ENCODE measurements at regions not wholly inside any gene's neighbourhood (a gene's known extent, or its start where the extent isn't known, plus 50 kb on each side); places are given as distances from the start of the nearest gene placed in this dataset.

DNA sequence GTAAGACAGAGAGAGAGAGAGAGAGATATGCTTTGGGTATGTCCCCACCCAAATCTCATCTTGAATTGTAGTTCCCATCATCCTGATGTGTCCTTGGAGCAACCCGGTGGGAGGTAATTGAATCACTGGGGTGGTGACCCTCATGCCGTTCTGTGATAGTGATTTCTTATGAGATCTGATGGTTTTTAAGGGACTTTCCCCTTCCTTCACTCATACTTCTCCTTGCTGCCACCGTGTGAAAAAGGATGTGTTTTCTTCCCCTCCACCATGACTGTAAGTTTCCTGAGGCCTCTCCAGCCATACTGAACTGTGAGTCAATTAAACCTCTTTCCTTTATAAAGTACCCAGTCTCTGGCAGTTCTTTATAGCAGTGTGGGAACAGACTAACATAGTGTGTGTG, 60.3 kb downstream of the EOMES start:
- Histone ChIP-seq H3K9me3 (ENCODE audit: insufficient read depth, low read depth, low read length) (no peaks in the 10 kb centered on the region), H3K79me2 (ENCODE audit: insufficient read depth, low read length) (no peaks in the 10 kb centered on the region), H3K9ac (ENCODE audit: low read depth, low read length, poor library complexity, severe bottlenecking) (no peak overlapping the region), H3K9me2 (replicated peaks; ENCODE audit: low read depth, low read length) (no peaks in the 10 kb centered on the region), H3K4me2 (ENCODE audit: low read depth, low read length, poor library complexity, severe bottlenecking) (no peak overlapping the region), H3K4me1 (ENCODE audit: insufficient read depth, low read length, poor library complexity, severe bottlenecking) (no peaks in the 10 kb centered on the region), H4K20me1 (ENCODE audit: insufficient read depth, low read length, poor library complexity, severe bottlenecking) (no peaks in the 10 kb centered on the region), H3K27me3 (ENCODE audit: insufficient read depth, low read length, poor library complexity, severe bottlenecking) (no peaks in the 10 kb centered on the region), H3K4me3 (ENCODE audit: low read length, poor library complexity, severe bottlenecking) (no peak overlapping the region), H2AFZ (ENCODE audit: low read length) (no peak overlapping the region), H3K36me3 (ENCODE audit: insufficient read depth, low read length) (no peaks in the 10 kb centered on the region), H3F3A (ENCODE audit: low read depth) (no peaks in the 10 kb centered on the region)
- TF ChIP-seq EZH2phosphoT487 (IDR thresholded peaks at IDR 0.05; ENCODE audit: borderline replicate concordance) (no peak), CTCF (conservative IDR thresholded peaks at IDR 0.05; ENCODE audit: low read length) (no peak)

DNA sequence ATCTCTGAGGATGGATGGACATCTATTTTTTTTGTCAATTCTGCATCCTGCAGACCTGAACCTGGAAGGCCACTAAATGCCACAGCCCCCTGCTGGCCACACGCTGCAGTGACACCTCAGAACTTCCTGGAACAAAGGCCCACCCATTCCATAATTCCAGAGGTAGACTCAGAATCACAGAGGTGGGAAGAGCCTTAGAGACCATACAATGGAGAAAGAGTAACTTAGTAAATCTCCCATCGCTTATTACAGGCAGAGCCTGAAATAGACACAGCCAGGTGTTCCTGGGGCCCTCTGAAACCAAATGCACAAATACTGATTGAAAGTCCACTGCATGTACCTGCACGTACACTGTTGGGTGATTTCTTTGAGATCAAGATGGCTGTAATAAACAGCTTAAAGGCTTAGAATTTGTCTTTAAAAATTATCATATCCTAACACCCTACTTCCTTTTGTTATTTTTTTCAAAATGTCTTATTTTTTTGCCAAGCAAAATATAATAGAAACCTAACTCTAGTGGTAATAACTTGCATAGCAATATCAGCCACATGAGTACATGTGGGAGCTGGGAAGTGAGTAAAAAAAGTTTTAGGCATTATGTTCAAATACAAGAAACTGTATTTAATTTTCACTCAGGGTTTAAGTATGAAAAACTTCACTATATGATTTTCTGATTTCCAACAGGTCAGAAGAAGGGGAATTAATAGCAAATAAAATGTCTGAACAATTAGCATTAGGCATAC, 62.7 kb downstream of the EOMES start:
- no peaks in the 10 kb centered on the region for H3K27me3 ChIP-seq (ENCODE audit: insufficient read depth, low read length, poor library complexity, severe bottlenecking)
- H3K79me2 ChIP-seq (ENCODE audit: insufficient read depth, low read length), result no peaks in the 10 kb centered on the region
- no peak for TF ChIP-seq EZH2phosphoT487 (IDR thresholded peaks at IDR 0.05; ENCODE audit: borderline replicate concordance)
- peak; percentile 93 for TF ChIP-seq CTCF (conservative IDR thresholded peaks at IDR 0.05; ENCODE audit: low read length)
- H3K36me3 ChIP-seq (ENCODE audit: insufficient read depth, low read length), result no peaks in the 10 kb centered on the region
- H4K20me1 ChIP-seq (ENCODE audit: insufficient read depth, low read length, poor library complexity, severe bottlenecking), result no peaks in the 10 kb centered on the region
- no peaks in the 10 kb centered on the region for H3K9me3 ChIP-seq (ENCODE audit: insufficient read depth, low read depth, low read length)
- 0 out of 2 replicates have a peak overlapping the region, but pooled peaks have one; percentile 36 for H2AFZ ChIP-seq (ENCODE audit: low read length)
- H3K4me1 ChIP-seq (ENCODE audit: insufficient read depth, low read length, poor library complexity, severe bottlenecking), result no peaks in the 10 kb centered on the region
- no peak overlapping the region for H3K9ac ChIP-seq (ENCODE audit: low read depth, low read length, poor library complexity, severe bottlenecking)
- no peaks in the 10 kb centered on the region for H3K9me2 ChIP-seq (replicated peaks; ENCODE audit: low read depth, low read length)
- no peak overlapping the region for H3K4me3 ChIP-seq (ENCODE audit: low read length, poor library complexity, severe bottlenecking)
- H3F3A ChIP-seq (ENCODE audit: low read depth), result no peaks in the 10 kb centered on the region
- no peak overlapping the region for H3K4me2 ChIP-seq (ENCODE audit: low read depth, low read length, poor library complexity, severe bottlenecking)

DNA sequence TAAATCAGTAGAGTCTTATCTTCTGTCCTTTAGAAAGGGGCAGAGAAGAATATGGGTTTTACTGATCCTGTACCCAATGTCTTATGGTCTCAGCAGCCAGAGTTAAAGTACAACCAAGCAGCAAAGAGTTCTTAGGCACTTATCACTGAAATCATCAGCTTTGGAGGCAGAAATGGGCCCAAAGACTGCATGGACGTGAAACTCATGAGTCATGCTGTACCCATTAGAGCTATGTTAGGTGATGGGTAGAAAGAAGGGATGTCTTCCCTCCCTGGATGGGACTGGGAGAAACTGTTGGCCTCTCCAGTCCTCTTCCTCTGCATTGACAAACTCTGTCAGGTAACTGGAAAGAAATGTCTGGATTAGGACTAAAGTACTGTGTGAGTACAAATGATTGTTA, 63.4 kb downstream of the EOMES start:
- TF ChIP-seq EZH2phosphoT487 (IDR thresholded peaks at IDR 0.05; ENCODE audit: borderline replicate concordance) (no peak), CTCF (conservative IDR thresholded peaks at IDR 0.05; ENCODE audit: low read length) (no peak)
- H4K20me1 ChIP-seq (ENCODE audit: insufficient read depth, low read length, poor library complexity, severe bottlenecking), result no peaks in the 10 kb centered on the region
- H3F3A ChIP-seq (ENCODE audit: low read depth), result no peaks in the 10 kb centered on the region
- H2AFZ ChIP-seq (ENCODE audit: low read length), result no peak overlapping the region
- H3K4me1 ChIP-seq (ENCODE audit: insufficient read depth, low read length, poor library complexity, severe bottlenecking), result no peaks in the 10 kb centered on the region
- no peak overlapping the region for H3K4me2 ChIP-seq (ENCODE audit: low read depth, low read length, poor library complexity, severe bottlenecking)
- no peaks in the 10 kb centered on the region for H3K9me2 ChIP-seq (replicated peaks; ENCODE audit: low read depth, low read length)
- H3K27me3 ChIP-seq (ENCODE audit: insufficient read depth, low read length, poor library complexity, severe bottlenecking), result no peaks in the 10 kb centered on the region
- no peaks in the 10 kb centered on the region for H3K9me3 ChIP-seq (ENCODE audit: insufficient read depth, low read depth, low read length)
- no peak overlapping the region for H3K4me3 ChIP-seq (ENCODE audit: low read length, poor library complexity, severe bottlenecking)
- no peak overlapping the region for H3K9ac ChIP-seq (ENCODE audit: low read depth, low read length, poor library complexity, severe bottlenecking)
- no peaks in the 10 kb centered on the region for H3K79me2 ChIP-seq (ENCODE audit: insufficient read depth, low read length)
- no peaks in the 10 kb centered on the region for H3K36me3 ChIP-seq (ENCODE audit: insufficient read depth, low read length)
